ENCODE measurements at regions not wholly inside any gene's neighbourhood (a gene's known extent, or its start where the extent isn't known, plus 50 kb on each side); places are given as distances from the start of the nearest gene placed in this dataset.

GRCh38 chr1:70812442-70813109 lies 235.0 kb downstream of the PTGER3 start:
- Histone ChIP-seq H3K36me3 (replicated peaks; ENCODE audit: low read depth, low read length) (no peaks in the 10 kb centered on the region), H3K79me2 (ENCODE audit: low read length) (no peaks in the 10 kb centered on the region), H3K9me3 (ENCODE audit: insufficient read depth, low read length) (no peaks in the 10 kb centered on the region), H3K27ac (ENCODE audit: low read length) (no peak overlapping the region), H3K9ac (ENCODE audit: low read length) (no peak overlapping the region), H3K27me3 (ENCODE audit: low read depth, low read length) (no peaks in the 10 kb centered on the region), H2AFZ (ENCODE audit: low read depth, low read length) (no peak overlapping the region), H3K4me2 (ENCODE audit: low read length) (no peak overlapping the region), H3K4me1 (ENCODE audit: low read length) (peaks cover 7% of the 10 kb centered on the region), H4K20me1 (ENCODE audit: insufficient read depth, low read length) (no peaks in the 10 kb centered on the region), H3K4me3 (ENCODE audit: low read length) (no peak overlapping the region)
- TF ChIP-seq EZH2phosphoT487 (IDR thresholded peaks at IDR 0.05; ENCODE audit: low read depth) (no peak), CTCF (IDR thresholded peaks at IDR 0.05; ENCODE audit: low read depth, low read length) (no peak)

GRCh38 chr1:70818401-70818800 lies 229.2 kb downstream of the PTGER3 start:
- no peaks in the 10 kb centered on the region for H3K36me3 ChIP-seq (replicated peaks; ENCODE audit: low read depth, low read length)
- no peak overlapping the region for H3K9ac ChIP-seq (ENCODE audit: low read length)
- H4K20me1 ChIP-seq (ENCODE audit: insufficient read depth, low read length) = no peaks in the 10 kb centered on the region
- no peak for TF ChIP-seq CTCF (IDR thresholded peaks at IDR 0.05; ENCODE audit: low read depth, low read length)
- TF ChIP-seq EZH2phosphoT487 (IDR thresholded peaks at IDR 0.05; ENCODE audit: low read depth) = no peak
- no peak overlapping the region for H3K4me3 ChIP-seq (ENCODE audit: low read length)
- no peak overlapping the region for H3K4me2 ChIP-seq (ENCODE audit: low read length)
- H3K9me3 ChIP-seq (ENCODE audit: insufficient read depth, low read length) = no peaks in the 10 kb centered on the region
- no peak overlapping the region for H3K27ac ChIP-seq (ENCODE audit: low read length)
- no peaks in the 10 kb centered on the region for H3K4me1 ChIP-seq (ENCODE audit: low read length)
- H3K79me2 ChIP-seq (ENCODE audit: low read length) = no peaks in the 10 kb centered on the region
- no peak overlapping the region for H2AFZ ChIP-seq (ENCODE audit: low read depth, low read length)
- H3K27me3 ChIP-seq (ENCODE audit: low read depth, low read length) = no peaks in the 10 kb centered on the region

GRCh38 chr1:70819231-70819630 lies 228.4 kb downstream of the PTGER3 start:
- Histone ChIP-seq H3K4me1 (ENCODE audit: low read length) (no peaks in the 10 kb centered on the region), H4K20me1 (ENCODE audit: insufficient read depth, low read length) (no peaks in the 10 kb centered on the region), H3K9me3 (ENCODE audit: insufficient read depth, low read length) (no peaks in the 10 kb centered on the region), H3K9ac (ENCODE audit: low read length) (no peak overlapping the region), H3K36me3 (replicated peaks; ENCODE audit: low read depth, low read length) (no peaks in the 10 kb centered on the region), H3K79me2 (ENCODE audit: low read length) (no peaks in the 10 kb centered on the region), H3K4me3 (ENCODE audit: low read length) (no peak overlapping the region), H3K27me3 (ENCODE audit: low read depth, low read length) (no peaks in the 10 kb centered on the region), H2AFZ (ENCODE audit: low read depth, low read length) (no peak overlapping the region), H3K27ac (ENCODE audit: low read length) (no peak overlapping the region), H3K4me2 (ENCODE audit: low read length) (no peak overlapping the region)
- TF ChIP-seq EZH2phosphoT487 (IDR thresholded peaks at IDR 0.05; ENCODE audit: low read depth) (no peak), CTCF (IDR thresholded peaks at IDR 0.05; ENCODE audit: low read depth, low read length) (no peak)

GRCh38 chr1:70819785-70820184 lies 227.8 kb downstream of the PTGER3 start:
- H2AFZ ChIP-seq (ENCODE audit: low read depth, low read length) = no peak overlapping the region
- H4K20me1 ChIP-seq (ENCODE audit: insufficient read depth, low read length) = no peaks in the 10 kb centered on the region
- no peaks in the 10 kb centered on the region for H3K79me2 ChIP-seq (ENCODE audit: low read length)
- no peak overlapping the region for H3K27ac ChIP-seq (ENCODE audit: low read length)
- H3K36me3 ChIP-seq (replicated peaks; ENCODE audit: low read depth, low read length) = no peaks in the 10 kb centered on the region
- H3K9me3 ChIP-seq (ENCODE audit: insufficient read depth, low read length) = no peaks in the 10 kb centered on the region
- no peak overlapping the region for H3K4me2 ChIP-seq (ENCODE audit: low read length)
- no peak for TF ChIP-seq CTCF (IDR thresholded peaks at IDR 0.05; ENCODE audit: low read depth, low read length)
- no peak for TF ChIP-seq EZH2phosphoT487 (IDR thresholded peaks at IDR 0.05; ENCODE audit: low read depth)
- no peaks in the 10 kb centered on the region for H3K27me3 ChIP-seq (ENCODE audit: low read depth, low read length)
- H3K4me3 ChIP-seq (ENCODE audit: low read length) = no peak overlapping the region
- H3K4me1 ChIP-seq (ENCODE audit: low read length) = no peaks in the 10 kb centered on the region
- H3K9ac ChIP-seq (ENCODE audit: low read length) = no peak overlapping the region
